HG02642 (cell line): ENCODE measurements at regions not wholly inside any gene's neighbourhood (a gene's known extent, or its start where the extent isn't known, plus 50 kb on each side); places are given as distances from the start of the nearest gene placed in this dataset.

ENCODE experiments used
- ATAC-seq: cut with Tn5 transposase; IDR thresholded peaks from one replicate; pipeline ENCODE4 v1.9.1; 2021; ENCODE audit warnings: mild to moderate bottlenecking; ENCODE audit not compliant: unreplicated experiment, poor library complexity

DNA sequence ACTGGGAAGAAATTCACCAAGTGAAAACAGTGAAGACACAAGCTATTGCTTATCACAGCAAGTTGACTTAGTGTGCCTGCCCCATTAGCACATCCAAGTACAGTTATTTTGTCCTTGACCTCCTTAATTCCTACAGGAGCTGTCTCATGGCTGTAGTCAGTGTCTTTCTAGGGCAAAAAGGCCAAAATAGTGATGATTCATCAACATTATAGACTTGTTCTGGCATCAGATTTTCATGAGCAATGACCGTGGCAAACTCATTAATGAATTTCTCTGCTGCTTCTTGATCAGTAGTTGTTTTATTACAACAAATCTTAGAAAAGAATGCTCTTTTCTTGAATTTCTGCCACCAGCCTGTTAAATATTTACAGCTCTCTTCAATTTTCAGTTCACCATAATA, 1169.3 kb upstream of the DDX18 start:
- no peak for ATAC-seq

DNA sequence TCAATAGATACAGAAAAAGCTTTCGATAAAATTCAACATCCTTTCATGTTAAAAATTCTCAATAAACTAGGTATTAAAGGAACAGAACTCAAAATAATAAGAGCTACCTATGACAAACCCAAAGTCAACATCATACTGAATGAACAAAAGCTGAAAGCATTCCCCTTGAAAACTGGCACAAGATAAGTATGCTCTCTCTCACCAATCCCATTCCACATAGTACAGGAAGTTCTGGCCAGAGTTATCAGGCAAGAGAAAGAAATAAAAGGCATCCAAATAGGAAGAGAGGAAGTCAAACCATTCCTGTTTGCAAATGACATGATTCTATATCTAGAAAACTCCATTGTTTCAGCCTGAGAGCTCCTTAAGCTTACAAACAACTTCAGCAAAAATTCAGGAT, 1145.8 kb upstream of the DDX18 start:
- no peak for ATAC-seq

DNA sequence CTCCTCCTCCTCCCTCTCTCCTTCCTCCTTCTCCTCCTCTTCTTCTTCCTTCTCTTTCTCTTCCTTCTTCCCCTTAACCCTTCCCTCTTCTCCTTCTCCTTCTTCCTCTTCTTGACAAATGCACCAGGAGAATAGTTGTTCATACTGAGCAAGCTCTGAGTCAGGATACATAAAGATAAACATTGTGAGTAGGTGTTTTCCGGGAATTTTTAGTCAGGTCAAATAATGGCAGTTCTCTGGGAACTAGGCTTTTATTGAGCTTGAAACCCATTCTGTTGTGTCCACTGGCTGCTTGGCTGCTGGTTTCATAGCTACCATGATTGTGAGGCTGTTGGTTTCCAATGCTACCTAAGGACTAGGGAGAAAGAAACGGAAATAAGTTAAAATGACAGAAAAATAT, 1144.7 kb upstream of the DDX18 start:
- no peak for ATAC-seq

DNA sequence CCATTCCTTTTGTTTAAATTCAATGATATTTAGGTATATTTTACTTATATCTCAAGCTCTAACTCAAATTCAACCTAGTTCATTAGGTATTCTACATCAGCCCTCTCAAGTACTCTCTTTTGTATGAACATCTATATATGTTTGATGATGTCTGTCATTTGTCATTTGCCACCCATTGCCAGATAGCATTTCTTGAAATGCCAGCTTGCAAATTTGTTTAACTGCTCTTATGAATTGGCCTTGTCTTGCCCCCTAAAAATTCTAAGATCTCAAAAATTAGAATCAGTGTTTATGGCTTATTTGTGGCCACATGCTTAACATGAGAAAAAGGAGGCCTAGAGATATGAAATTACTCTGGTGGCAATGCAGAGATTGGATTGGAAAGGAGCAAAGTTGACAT, 1140.3 kb upstream of the DDX18 start:
- no peak for ATAC-seq

DNA sequence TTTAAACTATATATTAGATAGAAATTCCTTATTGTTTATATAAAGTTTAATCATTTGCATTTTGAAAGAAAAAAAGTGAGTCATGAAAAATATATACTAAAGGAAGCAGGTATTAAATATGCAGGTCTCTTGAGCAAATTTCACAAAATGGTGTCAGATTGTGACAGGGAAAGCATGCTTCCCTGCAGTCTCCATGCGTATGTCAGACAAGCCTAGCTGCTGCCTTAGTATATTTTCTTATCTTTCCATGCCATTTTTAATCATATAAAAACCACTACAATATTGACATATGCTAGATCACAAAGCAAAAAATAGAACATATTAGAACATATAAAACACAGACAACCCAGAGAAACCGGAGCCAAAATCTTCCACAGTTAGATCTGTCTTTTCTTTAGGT, 1137.7 kb upstream of the DDX18 start:
- ATAC-seq, result no peak

DNA sequence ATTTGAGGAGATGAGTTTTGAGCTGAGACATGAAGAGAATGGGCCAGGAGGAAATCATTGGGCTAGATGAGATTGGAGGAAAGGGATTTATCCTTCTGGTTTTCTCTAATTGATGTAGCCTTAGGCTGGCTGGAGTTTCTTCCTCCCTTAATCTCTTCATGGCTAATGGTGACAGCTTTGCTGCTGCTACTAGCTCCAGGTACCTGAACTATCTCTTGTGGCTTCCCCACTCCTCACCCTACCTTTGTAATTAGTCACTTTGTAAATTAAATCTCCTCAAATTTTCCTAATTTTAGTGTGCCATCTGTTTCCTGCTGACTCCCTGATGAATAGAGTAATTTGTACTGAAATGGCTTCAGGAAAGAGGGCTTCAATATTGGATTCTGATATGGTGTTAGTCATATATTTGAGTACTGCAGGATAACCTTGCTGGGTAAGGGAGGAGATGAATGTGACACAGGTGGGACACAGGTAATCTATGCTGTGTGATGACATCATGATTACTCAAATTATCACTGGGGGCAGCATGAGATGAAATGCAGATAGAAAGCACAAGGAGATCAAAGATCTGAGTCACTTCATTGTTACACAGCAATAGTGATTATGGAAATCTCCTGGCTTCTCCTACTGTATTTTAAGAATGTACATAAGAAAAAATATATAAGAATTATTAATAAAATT, 1134.1 kb upstream of the DDX18 start:
- no peak for ATAC-seq

DNA sequence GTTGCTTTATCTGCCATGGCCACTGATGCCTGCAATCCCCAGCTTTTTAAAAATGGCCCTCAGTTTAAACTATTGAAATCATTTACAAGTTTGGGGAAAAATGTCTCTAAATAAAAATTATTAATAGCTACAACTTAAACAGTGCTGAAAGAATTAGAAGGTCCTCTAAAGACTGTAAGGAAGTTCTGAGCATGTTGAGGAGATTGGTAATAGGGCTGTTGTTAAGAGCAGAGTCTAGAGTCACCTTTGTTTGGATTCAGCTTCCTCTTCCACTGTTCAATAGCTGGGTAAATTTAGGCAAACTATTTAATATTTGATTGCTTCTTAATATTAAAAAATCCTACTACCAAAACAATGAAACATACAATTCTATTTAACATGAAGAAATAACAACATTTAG, 1127.1 kb upstream of the DDX18 start:
- no peak for ATAC-seq

DNA sequence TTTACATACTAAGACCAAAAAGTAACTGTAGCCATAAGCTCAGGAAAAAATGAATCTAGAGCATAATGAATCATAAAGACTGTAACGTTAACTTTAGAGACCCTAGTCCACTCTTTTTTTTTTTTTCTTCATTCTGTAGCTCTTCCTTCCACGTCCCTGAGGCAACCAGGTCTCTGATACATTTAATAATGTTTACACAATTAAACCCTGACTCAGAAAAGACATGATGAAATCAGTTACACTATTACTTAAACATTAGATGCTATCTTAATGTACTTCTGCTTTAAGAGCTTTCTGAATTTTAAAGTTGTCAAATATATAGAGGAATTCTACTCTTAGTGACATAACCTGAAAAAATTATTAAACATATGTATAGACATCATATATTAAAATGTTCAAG, 1121.5 kb upstream of the DDX18 start:
- no peak for ATAC-seq

DNA sequence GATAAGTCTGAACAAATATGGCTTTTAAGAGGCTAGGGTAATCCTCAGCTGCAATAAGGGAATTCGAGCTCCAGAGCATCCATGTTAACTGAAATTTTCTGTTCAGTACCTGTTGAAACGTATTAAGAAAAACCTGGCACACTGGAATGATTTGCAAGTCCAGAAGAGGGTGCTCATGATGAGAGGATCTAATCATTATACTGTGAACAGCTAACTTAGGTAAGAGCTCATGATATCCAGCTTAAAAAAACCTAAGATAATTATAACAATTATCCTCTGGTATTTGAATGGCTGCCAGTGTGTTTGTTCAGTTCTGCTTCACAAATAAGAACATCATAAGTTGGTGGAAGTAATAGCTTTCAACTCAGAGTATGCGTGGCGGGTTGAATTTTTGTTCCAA, 1118.3 kb upstream of the DDX18 start:
- ATAC-seq, result no peak

DNA sequence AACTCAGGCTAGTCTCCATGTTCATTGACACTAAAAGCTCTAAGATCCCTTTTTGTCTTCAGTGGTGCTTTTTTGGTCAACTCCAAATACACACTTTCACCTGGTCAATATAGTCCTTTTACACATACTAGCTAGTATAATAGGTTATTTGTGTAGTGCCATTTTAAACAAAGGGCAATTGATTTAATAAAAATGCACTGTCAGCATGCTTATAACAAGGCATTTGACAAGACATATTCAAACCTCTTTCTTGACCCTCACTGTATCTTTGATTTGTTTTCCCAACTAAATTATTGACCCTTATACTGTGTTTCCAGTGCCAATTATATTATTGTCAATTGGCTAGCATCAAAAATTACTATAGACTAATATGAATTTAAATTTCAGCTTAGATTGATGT, 1117.6 kb upstream of the DDX18 start:
- no peak for ATAC-seq

DNA sequence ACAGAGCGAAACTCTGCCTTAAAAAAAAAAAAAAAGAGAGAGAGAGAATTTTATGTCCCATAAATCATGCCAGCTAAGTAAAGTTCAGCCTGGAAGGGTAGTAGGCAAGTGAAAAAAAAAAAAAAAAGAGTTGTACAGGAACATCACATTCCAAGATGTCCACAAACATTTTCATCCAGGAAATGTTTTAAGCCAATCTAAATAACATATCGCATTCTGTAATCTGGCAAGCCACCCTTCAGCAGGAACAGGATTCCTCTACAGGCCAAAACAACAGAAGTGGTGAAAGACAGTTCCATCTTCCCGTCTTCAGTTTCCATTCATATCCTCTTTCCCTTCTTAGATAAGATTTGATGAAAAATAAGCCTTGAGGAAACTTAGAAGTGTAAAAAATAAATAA, 1108.1 kb upstream of the DDX18 start:
- ATAC-seq, result no peak

DNA sequence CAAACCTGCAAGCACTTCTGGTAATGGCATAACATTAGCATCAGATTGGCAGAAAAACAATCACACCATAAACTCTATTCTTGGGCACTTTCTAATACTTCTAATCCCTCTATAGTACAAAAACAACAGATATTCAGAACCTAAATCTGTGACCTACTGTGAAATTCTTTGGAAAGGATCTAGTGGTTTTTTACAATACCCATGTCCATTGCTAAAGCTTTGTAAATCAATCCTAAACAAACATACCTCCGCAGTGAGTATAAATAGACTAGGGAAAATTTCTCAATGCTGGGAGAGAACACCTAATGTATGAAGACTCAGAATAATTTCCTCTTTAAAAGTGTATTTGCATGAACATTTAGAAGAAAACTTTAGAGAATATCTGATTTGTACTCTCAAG, 1098.5 kb upstream of the DDX18 start:
- ATAC-seq, result no peak

DNA sequence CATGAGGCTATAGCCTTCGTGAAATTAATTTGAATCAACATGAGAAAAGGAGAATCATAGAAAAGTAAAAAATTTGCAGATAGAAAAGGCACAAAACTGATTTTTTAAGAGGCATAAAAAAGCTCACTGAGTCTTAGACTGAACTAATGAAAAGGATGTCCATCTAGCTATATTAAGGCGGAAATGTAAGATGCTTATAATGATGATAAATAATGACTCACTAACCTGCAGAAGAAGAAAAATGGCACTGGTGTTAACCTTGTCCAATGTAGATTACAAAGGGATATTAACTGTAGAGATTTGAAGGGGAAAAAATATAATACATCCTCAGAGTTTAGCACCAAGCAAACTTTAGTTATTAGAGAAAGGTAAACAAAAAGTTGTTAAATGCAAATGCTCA, 1098.0 kb upstream of the DDX18 start:
- ATAC-seq, result no peak

DNA sequence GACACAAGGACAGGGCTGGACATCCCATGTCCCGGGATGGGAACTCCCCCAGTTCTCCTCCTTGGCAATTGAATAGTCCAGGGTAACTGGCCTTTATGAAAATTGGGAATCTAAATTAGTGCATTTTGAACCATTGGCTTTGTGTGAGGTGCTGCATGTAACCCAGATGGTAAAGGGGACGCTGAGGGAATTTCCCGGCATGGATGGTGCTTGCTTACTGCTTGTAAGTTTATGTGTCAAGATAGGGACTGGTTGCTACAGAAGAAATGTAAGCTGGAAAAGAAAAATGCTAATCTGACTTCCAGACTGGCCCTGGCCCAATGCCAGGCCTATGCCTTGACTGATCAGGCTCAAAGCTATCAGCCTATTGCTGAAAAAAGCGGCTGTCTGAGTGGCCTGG, 1096.7 kb upstream of the DDX18 start:
- no peak for ATAC-seq

DNA sequence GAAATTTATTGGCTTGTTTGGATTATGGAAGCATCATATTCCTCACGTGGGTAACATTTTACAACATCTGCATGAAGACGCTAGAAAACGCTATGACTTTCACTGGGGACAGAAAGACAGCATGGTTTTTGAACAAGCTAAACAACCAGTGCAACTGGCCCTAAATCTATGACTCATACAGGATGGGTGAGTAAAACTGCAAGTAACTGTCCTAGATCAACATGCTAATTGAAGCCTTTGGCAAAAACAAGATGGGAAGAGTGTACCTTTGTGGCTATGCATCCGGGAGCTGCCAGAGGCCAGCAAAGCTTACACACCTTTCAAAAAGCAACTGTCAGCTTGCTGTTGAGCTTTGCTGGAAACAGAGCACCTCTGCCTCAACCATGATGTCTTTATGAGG, 1096.0 kb upstream of the DDX18 start:
- no peak for ATAC-seq

DNA sequence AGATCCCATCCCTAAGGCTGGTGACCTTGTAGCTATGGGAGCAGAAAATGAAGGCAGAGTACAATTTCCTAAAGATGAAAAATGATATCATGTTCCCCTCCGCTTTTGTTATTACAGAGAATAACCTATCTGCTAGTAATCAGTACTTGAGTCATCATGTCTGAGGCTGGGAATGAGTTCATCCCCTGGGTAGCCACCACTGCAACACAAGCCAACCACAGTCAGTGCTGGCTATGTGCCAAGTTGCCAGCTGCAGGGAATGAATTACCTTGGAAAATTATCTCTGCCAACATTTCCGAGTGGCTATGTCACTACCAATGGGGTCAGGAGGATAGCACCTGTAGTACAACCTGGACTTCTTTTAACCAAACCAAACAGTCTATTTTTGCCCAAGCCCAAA, 1094.7 kb upstream of the DDX18 start:
- no peak for ATAC-seq

DNA sequence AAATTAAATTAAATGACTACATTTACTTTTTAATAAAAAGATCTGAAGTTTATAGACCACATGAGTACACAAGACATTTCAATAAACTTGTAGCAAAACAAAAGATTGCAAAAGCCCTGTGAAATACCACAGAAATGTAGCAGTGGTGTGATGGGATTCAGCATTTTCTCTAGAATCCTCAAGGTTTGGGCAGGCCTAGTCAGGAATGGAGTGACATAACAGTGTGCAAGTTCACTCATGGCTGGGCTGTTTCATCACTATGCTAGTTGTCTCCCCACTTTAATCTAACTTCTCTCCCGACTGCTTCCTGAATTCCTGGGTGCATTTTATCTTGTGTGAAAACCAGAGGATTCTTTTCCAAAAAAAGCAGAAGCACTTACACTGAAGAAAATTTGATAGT, 1089.9 kb upstream of the DDX18 start:
- ATAC-seq, result no peak

DNA sequence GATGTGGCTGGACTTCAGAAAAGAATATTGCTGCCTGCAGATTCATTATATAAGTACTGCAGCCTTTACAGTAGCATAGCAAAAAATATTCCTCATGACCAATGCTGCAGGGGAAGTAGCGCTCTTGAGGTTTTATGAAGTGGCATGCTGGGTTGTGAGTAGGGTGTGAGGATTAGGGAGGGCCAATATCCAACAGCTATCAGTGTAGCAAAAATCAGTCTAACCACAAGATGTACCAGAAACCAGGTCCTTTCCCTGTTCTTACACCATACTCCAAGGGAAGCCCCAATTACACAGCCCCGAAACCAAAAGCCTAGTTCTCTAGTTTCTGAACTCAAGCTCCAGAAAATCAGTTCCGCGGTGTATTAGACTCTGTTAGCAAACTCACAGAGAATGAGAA, 1082.2 kb upstream of the DDX18 start:
- no peak for ATAC-seq

DNA sequence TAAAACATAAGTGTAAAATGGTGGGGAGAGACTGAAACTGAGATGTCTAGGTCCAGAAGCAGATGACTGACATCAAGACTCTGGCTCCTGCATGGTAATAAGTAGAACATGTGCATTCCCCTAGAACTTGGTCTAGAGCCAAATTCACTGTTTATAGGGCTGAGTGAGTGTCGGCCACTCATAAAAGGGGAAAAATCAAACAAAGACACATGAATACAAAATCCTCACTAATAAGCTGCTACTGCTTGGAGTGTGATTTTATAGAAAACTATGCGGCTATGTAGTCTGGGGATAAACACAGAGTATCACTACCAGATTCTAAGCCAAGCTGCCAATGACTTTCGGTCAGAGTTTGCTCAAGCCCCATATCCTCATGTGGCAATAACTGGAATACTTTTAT, 1080.8 kb upstream of the DDX18 start:
- no peak for ATAC-seq

DNA sequence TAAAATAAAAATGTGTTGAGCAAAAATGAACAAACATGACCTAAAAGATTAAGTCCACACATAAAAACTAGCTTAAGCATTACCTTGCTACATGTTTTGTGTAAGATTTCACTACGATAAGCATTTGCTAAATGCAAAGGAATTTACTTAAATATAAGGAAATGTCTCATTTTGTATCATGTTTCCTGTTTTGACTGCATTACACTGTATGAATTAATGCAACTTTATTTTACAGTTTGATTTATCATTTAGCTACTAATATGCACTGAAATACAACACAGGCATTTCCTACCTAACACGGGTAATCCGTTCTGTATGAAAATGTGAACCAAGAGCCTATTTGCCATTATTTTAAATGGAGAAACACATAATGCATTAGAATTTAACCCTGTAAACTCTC, 1076.5 kb upstream of the DDX18 start:
- ATAC-seq, result no peak

DNA sequence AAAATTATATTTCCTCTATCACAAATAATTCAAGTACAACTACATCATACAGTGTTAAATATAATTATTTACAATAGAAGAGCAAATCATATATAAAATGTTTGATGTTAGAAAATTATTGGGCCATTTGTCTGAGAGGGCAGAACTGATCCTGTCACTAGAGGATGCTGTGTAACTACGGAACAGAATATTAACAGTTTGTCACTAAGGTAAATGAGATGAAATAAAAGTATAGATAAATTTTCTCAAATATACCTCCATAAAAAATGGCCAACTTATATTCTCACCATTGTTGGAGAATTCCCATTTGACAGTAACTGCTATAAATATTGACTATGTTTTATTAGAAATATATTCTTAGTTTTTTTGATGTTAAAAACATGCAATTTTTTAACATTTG, 1067.4 kb upstream of the DDX18 start:
- ATAC-seq, result no peak

DNA sequence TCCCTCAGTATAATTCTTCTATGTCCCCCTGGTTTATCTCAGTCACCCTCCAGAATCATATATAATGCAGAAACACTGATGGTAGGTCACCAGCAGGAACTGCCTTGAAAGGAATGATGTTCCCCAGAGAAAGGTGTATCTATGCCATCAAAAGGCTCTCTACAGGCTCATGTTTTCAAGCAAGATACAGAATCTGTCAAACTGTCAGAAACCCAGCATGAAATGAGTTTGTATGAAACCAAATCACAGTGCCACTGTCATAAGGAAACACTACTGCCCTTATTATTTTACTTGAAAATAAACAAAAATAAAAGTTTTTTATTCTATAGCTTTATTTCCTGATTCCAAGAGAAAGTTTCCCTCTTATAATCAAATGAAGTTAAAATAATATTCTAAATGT, 1064.5 kb upstream of the DDX18 start:
- no peak for ATAC-seq
